Calu3 (cell line): ENCODE measurements at regions not wholly inside any gene's neighbourhood (a gene's known extent, or its start where the extent isn't known, plus 50 kb on each side); places are given as distances from the start of the nearest gene placed in this dataset.
A peak's percentile ranks its signal among the peaks of the same experiment; 100 is the strongest.

Experiments
- BruUV-seq: library from RNA; stranded (reverse); fragments of 400-500 nt; replicated peaks from 2 replicates; lab custom pipeline; 2021; lab: Mats Ljungman, UMichigan
- CTCF ChIA-PET: fragments of 300-600 bp; sonication (Branson Sonifier 250); formaldehyde crosslinking; loops from one replicate; lab custom pipeline; 2022; ENCODE audit warnings: antibody characterized with exemption; lab: Charles Lee
- DNase-seq: peaks from one replicate; pipeline ENCODE4 v3.0.0; 2022
- H3K27ac Mint-ChIP-seq: one replicate; pipeline ENCODE4 v1.8.0; 2022; ENCODE audit warnings: mixed read lengths; ENCODE audit not compliant: unreplicated experiment
- H3K27me3 Mint-ChIP-seq: one replicate; pipeline ENCODE4 v1.8.0; 2022; ENCODE audit warnings: mixed read lengths; ENCODE audit not compliant: unreplicated experiment
- H3K36me3 Mint-ChIP-seq: one replicate; pipeline ENCODE4 v1.8.0; 2022; ENCODE audit warnings: mild to moderate bottlenecking, moderate library complexity, mixed read lengths; ENCODE audit not compliant: insufficient read depth, unreplicated experiment
- H3K4me1 Mint-ChIP-seq: one replicate; pipeline ENCODE4 v1.8.0; 2022; ENCODE audit warnings: mild to moderate bottlenecking, low read depth, mixed read lengths; ENCODE audit not compliant: unreplicated experiment
- H3K4me3 Mint-ChIP-seq: one replicate; pipeline ENCODE4 v1.8.0; 2022; ENCODE audit warnings: mild to moderate bottlenecking, low read depth, moderate library complexity, mixed read lengths; ENCODE audit not compliant: unreplicated experiment
- H3K9me3 Mint-ChIP-seq: one replicate; pipeline ENCODE4 v1.8.0; 2022; ENCODE audit warnings: low read depth, mixed read lengths; ENCODE audit not compliant: unreplicated experiment
- CTCF ChIP-seq: fragments of 200-600 bp; IDR thresholded peaks from one replicate; pipeline ENCODE4 v1.8.0; 2022; ENCODE audit warnings: antibody characterized with exemption; ENCODE audit not compliant: unreplicated experiment
- intact Hi-C: fragments of 100-400 bp; cut with micrococcal nuclease; formaldehyde crosslinking; loops from one replicate; pipeline ENCODE4 v1.10.0; 2022; ENCODE audit not compliant: unreplicated experiment

DNA sequence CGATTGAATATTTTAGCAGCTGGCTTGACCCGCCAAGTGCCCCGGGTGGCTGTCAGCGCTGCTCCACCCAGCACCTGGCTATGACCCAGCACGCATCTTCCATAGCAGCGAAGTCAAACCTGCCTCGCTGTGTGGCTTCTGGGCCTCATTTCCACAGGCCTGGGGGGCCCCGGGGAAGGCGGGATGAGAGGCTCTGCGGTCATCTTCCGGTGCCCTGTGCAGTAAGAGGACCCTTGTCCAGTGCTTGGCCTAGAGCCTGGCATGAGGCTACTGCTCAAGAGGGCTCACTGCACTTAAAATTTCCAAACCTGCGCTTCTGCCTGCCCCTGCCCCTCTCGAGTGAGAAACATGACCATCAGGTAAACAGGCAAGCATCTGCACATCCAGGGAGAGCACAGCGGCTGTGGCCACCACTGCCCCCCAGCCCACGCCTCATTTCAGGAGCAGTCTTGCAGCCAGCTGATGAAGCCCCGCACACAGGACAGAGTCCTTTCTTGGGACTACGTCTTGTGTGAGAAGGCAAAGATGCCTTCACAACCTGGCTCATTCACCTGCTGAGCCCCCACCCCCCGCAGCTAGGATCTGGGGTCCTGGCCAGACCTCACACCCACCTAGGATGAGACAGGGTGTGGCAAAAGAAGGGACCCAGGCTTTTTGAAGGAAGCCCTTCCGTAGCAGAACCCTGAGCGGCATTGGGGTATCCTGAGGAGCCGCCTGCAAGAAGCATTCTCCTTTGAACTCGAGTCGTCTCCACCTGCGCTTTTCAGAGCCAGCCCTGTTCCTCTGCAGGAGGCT lies 69.5 kb upstream of the UNC5A start:
- CTCF ChIA-PET, result no interaction called here
- no peak overlapping the region for H3K27ac Mint-ChIP-seq
- no peaks in the 10 kb centered on the region for H3K9me3 Mint-ChIP-seq
- BruUV-seq, result no TSS peak
- no peaks in the 10 kb centered on the region for H3K4me1 Mint-ChIP-seq
- no peak for TF ChIP-seq CTCF
- intact Hi-C loops, result loop anchor here (2.0 kb wide), 1 partner anchor 88 kb away; no protein-coding TSS in a partner anchor
- H3K27me3 Mint-ChIP-seq, result peaks cover 100% of the 10 kb centered on the region
- no peak overlapping the region for H3K4me3 Mint-ChIP-seq
- no peaks in the 10 kb centered on the region for H3K36me3 Mint-ChIP-seq
- no peak for DNase-seq

- no peaks in the 10 kb centered on the region for H3K36me3 Mint-ChIP-seq
- TF ChIP-seq CTCF, result no peak
- no peaks in the 10 kb centered on the region for H3K4me1 Mint-ChIP-seq
- DNase-seq, result no peak
- H3K27ac Mint-ChIP-seq, result no peak overlapping the region
- H3K27me3 Mint-ChIP-seq, result peaks cover 100% of the 10 kb centered on the region
- no peaks in the 10 kb centered on the region for H3K9me3 Mint-ChIP-seq
- no TSS peak for BruUV-seq
- intact Hi-C loops, result loop anchor here (2.0 kb wide), 1 partner anchor 89 kb away; no protein-coding TSS in a partner anchor
- CTCF ChIA-PET, result interaction anchor here (0.6 kb wide), 1 partner anchor 1801 kb away, joined by 4 read pairs; no protein-coding TSS in a partner anchor
- no peak overlapping the region for H3K4me3 Mint-ChIP-seq
Measured at GRCh38 chr5:176741561-176742211, 68.7 kb upstream of the UNC5A start.

GRCh38 chr5:176742246-176743105 lies 67.9 kb upstream of the UNC5A start:
- peak overlapping the region; percentile 49 for H3K4me3 Mint-ChIP-seq
- CTCF ChIA-PET, result interaction anchor here (0.6 to 1.5 kb wide), 3 partner anchors 11 to 1800 kb away, joined by 3 to 4 read pairs (median 3); no protein-coding TSS in a partner anchor
- no peak for TF ChIP-seq CTCF
- no peaks in the 10 kb centered on the region for H3K36me3 Mint-ChIP-seq
- H3K27me3 Mint-ChIP-seq, result peaks cover 100% of the 10 kb centered on the region
- intact Hi-C loops, result no loop called here
- H3K4me1 Mint-ChIP-seq, result no peaks in the 10 kb centered on the region
- DNase-seq, result no peak
- H3K9me3 Mint-ChIP-seq, result no peaks in the 10 kb centered on the region
- no TSS peak for BruUV-seq
- H3K27ac Mint-ChIP-seq, result no peak overlapping the region
